ENCODE measurements at regions not wholly inside any gene's neighbourhood (a gene's known extent, or its start where the extent isn't known, plus 50 kb on each side); places are given as distances from the start of the nearest gene placed in this dataset.

DNA sequence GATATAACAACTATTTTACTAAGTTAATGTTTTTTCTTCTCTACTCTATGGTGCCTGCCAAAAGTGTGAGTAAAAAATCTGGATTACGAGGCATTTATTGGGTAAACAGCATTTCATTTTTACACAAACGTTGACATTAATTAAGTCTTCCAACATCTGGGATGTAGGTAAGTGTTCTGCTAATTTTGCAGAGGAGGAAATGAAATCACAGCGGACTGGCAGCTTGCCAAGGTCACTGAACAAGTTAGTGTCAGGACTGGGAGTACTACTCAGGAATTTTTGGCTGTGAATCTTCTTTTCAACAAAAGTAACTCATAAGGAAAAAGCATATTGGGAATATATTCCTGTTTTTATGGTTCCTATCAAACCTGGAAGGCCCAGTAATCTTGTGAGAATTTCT lies 612.1 kb upstream of the FZD8 start:
- Mint-ChIP-seq H3K4me3 (ENCODE audit: unreplicated experiment) (no peak overlapping the region), H3K27ac (ENCODE audit: unreplicated experiment) (no peak overlapping the region), H3K4me1 (ENCODE audit: low read depth) (peaks cover 35% of the 10 kb centered on the region), H3K36me3 (ENCODE audit: low read depth) (no peaks in the 10 kb centered on the region), H3K9me3 (ENCODE audit: low read depth) (no peaks in the 10 kb centered on the region), H3K27me3 (ENCODE audit: low read depth) (no peaks in the 10 kb centered on the region)
- no peak for DNase-seq (ENCODE audit: low spot score)
- no peak for TF ChIP-seq CTCF (IDR thresholded peaks at IDR 0.05)

GRCh38 chr10:36253731-36254130 lies 611.6 kb upstream of the FZD8 start:
- no peak overlapping the region for H3K4me3 Mint-ChIP-seq (ENCODE audit: unreplicated experiment)

GRCh38 chr10:36251068-36251467 lies 609.0 kb upstream of the FZD8 start:
- TF ChIP-seq CTCF (IDR thresholded peaks at IDR 0.05) = no peak
- no peak overlapping the region for H3K27ac Mint-ChIP-seq (ENCODE audit: unreplicated experiment)
- peaks cover 29% of the 10 kb centered on the region for H3K4me1 Mint-ChIP-seq (ENCODE audit: low read depth)
- H3K27me3 Mint-ChIP-seq (ENCODE audit: low read depth) = no peaks in the 10 kb centered on the region
- H3K4me3 Mint-ChIP-seq (ENCODE audit: unreplicated experiment) = no peak overlapping the region
- no peaks in the 10 kb centered on the region for H3K9me3 Mint-ChIP-seq (ENCODE audit: low read depth)
- no peaks in the 10 kb centered on the region for H3K36me3 Mint-ChIP-seq (ENCODE audit: low read depth)
- DNase-seq (ENCODE audit: low spot score) = no peak

More at GRCh38 chr10:36253731-36254130, 611.6 kb upstream of the FZD8 start:
- peaks cover 37% of the 10 kb centered on the region for H3K4me1 Mint-ChIP-seq (ENCODE audit: low read depth)
- H3K27me3 Mint-ChIP-seq (ENCODE audit: low read depth) = no peaks in the 10 kb centered on the region
- DNase-seq (ENCODE audit: low spot score) = no peak
- no peak overlapping the region for H3K27ac Mint-ChIP-seq (ENCODE audit: unreplicated experiment)
- TF ChIP-seq CTCF (IDR thresholded peaks at IDR 0.05) = no peak
- no peaks in the 10 kb centered on the region for H3K36me3 Mint-ChIP-seq (ENCODE audit: low read depth)
- no peaks in the 10 kb centered on the region for H3K9me3 Mint-ChIP-seq (ENCODE audit: low read depth)

DNA sequence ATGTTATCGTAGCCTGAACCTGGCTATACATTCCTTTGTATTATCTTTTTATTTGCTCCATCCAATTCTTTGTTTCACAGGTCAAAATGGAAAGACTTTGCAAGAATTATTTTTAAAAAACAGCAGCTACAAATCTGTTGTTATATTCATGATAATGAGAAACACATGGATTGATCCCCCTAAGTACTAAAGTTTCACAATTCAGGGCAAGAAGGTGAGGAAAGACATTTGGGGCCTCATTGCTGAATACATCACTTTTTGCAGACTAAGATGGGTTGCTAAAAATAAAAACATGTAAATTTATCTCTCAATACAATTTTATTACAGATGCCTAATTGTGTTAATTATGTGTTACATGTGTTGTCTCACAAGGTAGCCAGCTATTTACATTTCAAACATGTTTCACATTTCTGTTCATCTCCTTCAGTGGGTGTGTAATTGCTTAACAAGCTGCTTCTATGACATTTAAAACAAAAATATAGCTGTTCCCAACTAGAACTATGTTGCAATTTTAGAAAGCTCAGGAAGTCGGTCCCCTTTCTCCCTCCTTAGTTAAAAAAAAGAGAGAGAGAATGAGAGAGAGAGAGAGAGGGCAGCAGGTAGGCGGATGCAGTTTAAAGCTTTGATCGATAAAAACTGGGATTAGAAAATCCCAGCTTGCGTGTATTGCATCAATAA lies 606.3 kb upstream of the FZD8 start:
- TF ChIP-seq CTCF (IDR thresholded peaks at IDR 0.05) = no peak

DNA sequence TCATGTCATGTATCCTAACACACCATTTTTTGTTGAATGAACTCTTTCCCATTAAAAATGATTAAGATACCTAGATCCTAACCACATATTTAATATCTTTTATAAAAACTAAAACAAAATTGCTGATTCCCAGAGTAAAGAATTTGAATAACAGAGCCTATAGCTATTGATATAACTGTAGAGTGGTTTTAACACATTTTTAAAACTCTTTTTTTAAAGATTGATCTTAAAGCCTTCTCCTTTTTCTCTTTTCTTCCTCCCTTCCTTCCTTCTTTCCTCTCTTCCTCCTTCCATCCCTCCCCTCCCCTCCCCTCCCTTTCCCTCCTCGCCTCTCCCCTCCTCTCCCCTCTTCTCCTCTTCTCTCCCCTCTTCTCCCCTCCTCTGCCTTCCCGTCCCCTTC lies 605.4 kb upstream of the FZD8 start:
- DNase-seq (ENCODE audit: low spot score) = no peak
- H3K27ac Mint-ChIP-seq (ENCODE audit: unreplicated experiment) = no peak overlapping the region
- H3K27me3 Mint-ChIP-seq (ENCODE audit: low read depth) = no peaks in the 10 kb centered on the region
- H3K36me3 Mint-ChIP-seq (ENCODE audit: low read depth) = no peaks in the 10 kb centered on the region
- TF ChIP-seq CTCF (IDR thresholded peaks at IDR 0.05) = no peak
- H3K4me3 Mint-ChIP-seq (ENCODE audit: unreplicated experiment) = no peak overlapping the region
- H3K4me1 Mint-ChIP-seq (ENCODE audit: low read depth) = peaks cover 7% of the 10 kb centered on the region
- H3K9me3 Mint-ChIP-seq (ENCODE audit: low read depth) = no peaks in the 10 kb centered on the region

More for the DNA sequence above, 606.3 kb upstream of the FZD8 start:
- Mint-ChIP-seq H3K9me3 (ENCODE audit: low read depth) (no peaks in the 10 kb centered on the region), H3K27me3 (ENCODE audit: low read depth) (no peaks in the 10 kb centered on the region), H3K4me1 (ENCODE audit: low read depth) (peaks cover 8% of the 10 kb centered on the region), H3K27ac (ENCODE audit: unreplicated experiment) (no peak overlapping the region), H3K36me3 (ENCODE audit: low read depth) (no peaks in the 10 kb centered on the region), H3K4me3 (ENCODE audit: unreplicated experiment) (no peak overlapping the region)
- no peak for DNase-seq (ENCODE audit: low spot score)

Measured in chondrocyte (in vitro differentiated cells).